Esophagus (tissue), 2 donors: ENCODE measurements at regions not wholly inside any gene's neighbourhood (a gene's known extent, or its start where the extent isn't known, plus 50 kb on each side); places are given as distances from the start of the nearest gene placed in this dataset.

ENCODE experiments used
- H3K27ac ChIP-seq, 2 donors: one replicate each; pipeline ENCODE4 v1.5.1; 2013; ENCODE audit warnings: low read depth in 2 of 2, mild to moderate bottlenecking in 2 of 2, inconsistent platforms in 1 of 2, low read length in 1 of 2, moderate library complexity in 1 of 2
- H3K27me3 ChIP-seq, 2 donors: one replicate each; pipeline ENCODE4 v1.6.1; 2013; ENCODE audit warnings: low read length in 2 of 2, control low read depth in 1 of 2, mild to moderate bottlenecking in 1 of 2; ENCODE audit not compliant: insufficient read depth in 2 of 2, control insufficient read depth in 1 of 2
- H3K36me3 ChIP-seq, 2 donors: one replicate each; pipeline ENCODE4 v1.6.1; 2013; ENCODE audit warnings: low read length in 1 of 2; ENCODE audit not compliant: control insufficient read depth in 2 of 2, insufficient read depth in 2 of 2
- H3K4me1 ChIP-seq, 2 donors: one replicate each; pipeline ENCODE4 v1.6.1; 2013; ENCODE audit warnings: low read length in 1 of 2; ENCODE audit not compliant: control insufficient read depth in 2 of 2, insufficient read depth in 2 of 2
- H3K4me3 ChIP-seq, 2 donors: one replicate each; pipeline ENCODE4 v1.5.1; 2013; ENCODE audit warnings: low read length in 2 of 2, mild to moderate bottlenecking in 2 of 2, low read depth in 1 of 2, moderate library complexity in 1 of 2
- H3K9me3 ChIP-seq, 2 donors: one replicate each; pipeline ENCODE4 v1.6.1; 2013; ENCODE audit warnings: mild to moderate bottlenecking in 2 of 2, low read depth in 1 of 2, low read length in 1 of 2, moderate library complexity in 1 of 2; ENCODE audit not compliant: control insufficient read depth in 2 of 2, insufficient read depth in 1 of 2
- WGBS, 2 donors: extraction: QIAGEN DNeasy Blood & Tissue Kit; methylation state at CpG; one replicate each; pipeline ENCODE4 v1.1.7; 2013; 5-methylcytosine and 5-hydroxymethylcytosine counted together
- donor health status: healthy with polysubstance abuse.
- donor health status: Bipolar disorder and iron deficiency.

DNA sequence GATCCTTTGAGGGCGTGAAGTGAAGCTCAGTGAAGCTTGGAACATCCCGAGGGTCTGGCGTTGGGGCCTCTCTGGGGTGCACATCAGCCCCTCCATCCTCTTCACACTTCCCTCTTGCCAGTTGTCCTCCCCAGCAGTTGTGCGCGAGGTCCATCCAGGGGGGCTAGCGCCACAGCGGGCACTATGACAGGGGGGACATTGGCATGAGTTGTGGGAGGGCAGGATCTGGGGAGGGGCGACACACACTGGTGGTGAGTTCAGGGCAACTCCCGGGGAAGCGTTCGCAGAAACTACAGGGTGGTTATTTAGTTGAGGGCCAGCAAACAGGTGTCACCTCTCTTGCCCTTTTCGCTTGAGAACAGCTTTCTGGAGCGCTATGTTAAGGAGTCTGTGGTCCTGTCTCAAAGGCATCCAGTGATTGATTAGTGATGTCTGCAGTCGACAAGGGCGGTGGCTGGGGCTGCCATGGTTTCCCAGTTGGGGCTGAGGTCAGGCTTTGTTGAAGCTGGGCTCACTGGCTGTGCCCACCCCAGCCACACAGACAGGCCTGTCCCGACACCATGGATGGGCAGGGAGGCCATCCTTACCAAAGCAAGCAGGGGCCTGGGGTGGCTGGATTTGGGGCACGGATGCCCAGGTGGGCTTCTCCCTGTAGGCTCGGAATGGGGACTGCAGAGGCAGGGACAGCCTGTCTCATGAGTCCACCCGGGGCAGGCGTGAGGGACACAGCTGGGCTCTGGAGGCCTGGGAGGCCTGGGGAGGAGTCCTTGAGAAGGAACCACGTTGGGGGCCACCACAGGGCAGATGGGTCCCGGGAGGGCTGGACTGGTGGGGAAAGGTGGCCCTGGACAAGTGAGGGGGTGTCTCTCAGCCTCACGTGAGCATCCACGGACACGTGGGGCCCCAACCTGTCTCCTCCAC lies 59.4 kb downstream of the UNCX start:
- peaks cover 8% of the 10 kb centered on the region in 2 donors for H3K4me1 ChIP-seq
- H3K27me3 ChIP-seq: peaks cover 0 to 9% of the 10 kb centered on the region in 2 donors
- no peaks in the 10 kb centered on the region for H3K36me3 ChIP-seq
- H3K4me3 ChIP-seq: no peak overlapping the region
- H3K27ac ChIP-seq: no peak overlapping the region
- no peaks in the 10 kb centered on the region for H3K9me3 ChIP-seq
- 80 to 81% methylated on average over 25 of the region's 25 CpGs for WGBS, 2 donors

- no peaks in the 10 kb centered on the region for H3K36me3 ChIP-seq
- H3K9me3 ChIP-seq: no peaks in the 10 kb centered on the region
- peaks cover 0 to 10% of the 10 kb centered on the region in 2 donors for H3K27me3 ChIP-seq
- 61 to 63% methylated on average over 24 of the region's 24 CpGs for WGBS, 2 donors
- H3K4me3 ChIP-seq: no peak overlapping the region
- no peak overlapping the region for H3K27ac ChIP-seq
- peaks cover 8% of the 10 kb centered on the region in 2 donors for H3K4me1 ChIP-seq
Measured at GRCh38 chr7:1292972-1293830, 60.5 kb downstream of the UNCX start.

- WGBS, 2 donors: 77 to 78% methylated on average over 27 to 28 of the region's 28 CpGs
- H3K27me3 ChIP-seq: peaks cover 0 to 16% of the 10 kb centered on the region in 2 donors
- H3K36me3 ChIP-seq: no peaks in the 10 kb centered on the region
Measured at GRCh38 chr7:1293950-1294411, 61.3 kb downstream of the UNCX start.

DNA sequence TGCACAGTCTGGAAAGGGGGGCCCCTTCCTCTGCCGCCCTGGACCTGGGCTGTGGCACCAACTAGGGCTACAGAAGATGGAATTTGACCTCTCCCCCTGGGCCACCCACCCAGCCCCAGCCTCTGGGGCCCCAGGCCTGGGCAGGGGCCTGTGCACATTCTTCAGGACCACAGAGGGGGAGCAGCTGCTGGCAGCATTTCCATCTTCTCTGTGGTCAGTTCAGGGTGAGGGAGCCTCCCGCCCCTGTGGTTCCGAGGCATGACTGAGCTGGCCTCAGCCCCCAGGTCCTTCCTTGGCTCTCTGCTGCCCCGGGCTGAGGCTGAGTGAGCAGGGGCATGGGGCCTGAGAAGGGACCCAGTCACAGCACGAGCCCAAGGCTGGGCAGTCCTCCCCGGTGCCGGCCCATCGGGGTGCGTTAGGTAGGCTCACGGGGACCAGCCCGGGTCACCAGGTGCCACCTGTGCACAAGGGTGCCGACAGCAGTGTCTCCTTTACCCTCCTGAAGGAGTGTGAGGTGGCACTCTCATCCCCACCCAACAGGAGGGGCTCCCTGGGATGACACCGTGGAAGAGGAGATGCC lies 63.2 kb downstream of the UNCX start:
- Histone ChIP-seq H3K36me3 (no peaks in the 10 kb centered on the region), H3K27ac (no peak overlapping the region), H3K4me3 (no peak overlapping the region), H3K27me3 (peaks cover 0 to 11% of the 10 kb centered on the region in 2 donors), H3K4me1 (peaks cover 0 to 2% of the 10 kb centered on the region in 2 donors), H3K9me3 (no peaks in the 10 kb centered on the region)
- WGBS, 2 donors: 86 to 90% methylated on average over 13 of the region's 13 CpGs

More at GRCh38 chr7:1293950-1294411, 61.3 kb downstream of the UNCX start:
- H3K4me1 ChIP-seq: peaks cover 8% of the 10 kb centered on the region in 2 donors
- H3K9me3 ChIP-seq: no peaks in the 10 kb centered on the region
- no peak overlapping the region for H3K4me3 ChIP-seq
- H3K27ac ChIP-seq: no peak overlapping the region

GRCh38 chr7:1296356-1296981 lies 63.8 kb downstream of the UNCX start:
- H3K27ac ChIP-seq: no peak overlapping the region
- no peaks in the 10 kb centered on the region for H3K9me3 ChIP-seq
- no peak overlapping the region for H3K4me3 ChIP-seq
- no peaks in the 10 kb centered on the region for H3K36me3 ChIP-seq
- no peaks in the 10 kb centered on the region for H3K4me1 ChIP-seq
- WGBS, 2 donors: 49 to 50% methylated on average over 29 of the region's 29 CpGs
- H3K27me3 ChIP-seq: peaks cover 0 to 7% of the 10 kb centered on the region in 2 donors

DNA sequence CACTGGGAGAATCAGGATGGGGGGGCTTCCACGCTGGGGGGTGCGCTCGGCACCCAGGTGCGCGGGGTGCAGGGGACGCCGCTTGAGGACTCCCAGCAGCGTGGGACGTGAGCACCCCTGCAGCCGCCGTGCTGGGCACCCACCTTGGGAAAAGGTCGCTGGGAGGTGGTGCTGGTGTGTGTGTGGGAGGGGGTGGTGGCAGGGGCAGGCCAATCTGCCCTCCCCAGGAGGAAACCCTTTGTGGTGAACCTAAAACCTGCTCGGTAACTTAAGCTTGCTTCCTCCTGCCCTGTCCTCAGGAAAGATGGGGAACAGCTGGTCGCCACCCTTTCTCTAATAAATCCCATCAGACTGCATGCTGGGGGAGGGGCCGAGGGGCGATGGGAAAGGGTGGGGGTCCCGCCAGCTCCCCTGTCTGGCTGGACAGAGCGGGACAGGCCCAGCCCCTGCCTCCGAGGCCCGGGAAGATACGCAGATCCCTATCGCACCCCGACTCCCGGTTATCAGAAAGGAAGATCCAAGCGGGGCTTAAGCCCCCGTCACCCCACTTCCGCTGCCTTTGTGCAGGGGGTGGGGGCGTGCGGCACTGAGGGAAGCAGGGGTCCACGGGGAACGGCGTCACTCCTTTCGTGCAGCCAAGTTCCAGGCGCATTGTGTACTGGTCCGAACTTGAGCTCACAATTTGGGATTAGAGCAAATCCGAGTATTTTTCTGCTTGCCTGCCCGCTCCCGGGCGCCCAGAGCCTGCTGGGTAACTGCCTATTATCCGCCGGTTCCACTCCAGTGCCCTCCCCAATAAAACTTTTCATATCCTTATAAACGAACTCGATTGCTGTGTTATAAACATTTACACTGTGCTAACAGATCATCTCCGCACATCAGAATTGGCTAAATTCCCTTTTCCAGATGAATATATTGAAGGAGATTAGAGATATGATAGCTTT lies 64.6 kb downstream of the UNCX start:
- H3K27me3 ChIP-seq: peaks cover 0 to 7% of the 10 kb centered on the region in 2 donors
- H3K4me3 ChIP-seq: no peak overlapping the region
- no peaks in the 10 kb centered on the region for H3K4me1 ChIP-seq
- 24 to 33% methylated on average over 43 to 44 of the region's 44 CpGs for WGBS, 2 donors
- H3K9me3 ChIP-seq: no peaks in the 10 kb centered on the region
- H3K27ac ChIP-seq: no peak overlapping the region
- H3K36me3 ChIP-seq: no peaks in the 10 kb centered on the region

- 69 to 70% methylated on average over 26 to 28 of the region's 28 CpGs for WGBS, 2 donors
- H3K9me3 ChIP-seq: no peaks in the 10 kb centered on the region
Measured at GRCh38 chr7:1298051-1298930, 65.6 kb downstream of the UNCX start.

More at GRCh38 chr7:1298051-1298930, 65.6 kb downstream of the UNCX start:
- Histone ChIP-seq H3K4me1 (no peaks in the 10 kb centered on the region), H3K4me3 (no peak overlapping the region), H3K36me3 (no peaks in the 10 kb centered on the region), H3K27me3 (peaks cover 0 to 7% of the 10 kb centered on the region in 2 donors), H3K27ac (no peak overlapping the region)
